HEK293T (cell line): ENCODE measurements at regions not wholly inside any gene's neighbourhood (a gene's known extent, or its start where the extent isn't known, plus 50 kb on each side); places are given as distances from the start of the nearest gene placed in this dataset.

Experiments
- ARNT ChIP-seq: fragments of 450-650 bp; IDR thresholded peaks from 2 replicates; pipeline ENCODE4 v1.6.1; 2017; ENCODE audit warnings: mild to moderate bottlenecking
- BHLHE40 ChIP-seq: fragments of 450-650 bp; IDR thresholded peaks from 2 replicates; pipeline ENCODE4 v1.6.1; 2016; ENCODE audit warnings: mild to moderate bottlenecking, moderate library complexity, borderline replicate concordance
- CTBP1 ChIP-seq: fragments of 450-650 bp; IDR thresholded peaks from 2 replicates; pipeline ENCODE4 v1.6.1; 2016; ENCODE audit warnings: borderline replicate concordance
- ELF4 ChIP-seq: fragments of 450-650 bp; IDR thresholded peaks from 2 replicates; pipeline ENCODE4 v1.6.1; 2017; ENCODE audit warnings: antibody characterized with exemption
- FOXK2 ChIP-seq: fragments of 450-650 bp; IDR thresholded peaks from 2 replicates; pipeline ENCODE4 v1.6.1; 2016; ENCODE audit warnings: mild to moderate bottlenecking
- FOXM1 ChIP-seq: fragments of 450-650 bp; IDR thresholded peaks from 2 replicates; pipeline ENCODE4 v1.6.1; 2017; ENCODE audit warnings: mild to moderate bottlenecking, borderline replicate concordance
- NFRKB ChIP-seq: fragments of 450-650 bp; IDR thresholded peaks from 2 replicates; pipeline ENCODE4 v1.6.1; 2016; ENCODE audit warnings: mild to moderate bottlenecking, moderate library complexity
- SP1 ChIP-seq: fragments of 450-650 bp; IDR thresholded peaks from 2 replicates; pipeline ENCODE4 v1.6.1; 2017
- SUZ12 ChIP-seq: fragments of 450-650 bp; IDR thresholded peaks from 2 replicates; pipeline ENCODE4 v1.6.1; 2016; ENCODE audit warnings: mild to moderate bottlenecking
- TARDBP ChIP-seq: fragments of 450-650 bp; IDR thresholded peaks from 2 replicates; pipeline ENCODE4 v1.6.1; 2016
- TF ChIP-seq, protein P1 (sequence below): fragments of 450-650 bp; IDR thresholded peaks from 2 replicates; pipeline ENCODE4 v1.6.1; 2016

DNA sequence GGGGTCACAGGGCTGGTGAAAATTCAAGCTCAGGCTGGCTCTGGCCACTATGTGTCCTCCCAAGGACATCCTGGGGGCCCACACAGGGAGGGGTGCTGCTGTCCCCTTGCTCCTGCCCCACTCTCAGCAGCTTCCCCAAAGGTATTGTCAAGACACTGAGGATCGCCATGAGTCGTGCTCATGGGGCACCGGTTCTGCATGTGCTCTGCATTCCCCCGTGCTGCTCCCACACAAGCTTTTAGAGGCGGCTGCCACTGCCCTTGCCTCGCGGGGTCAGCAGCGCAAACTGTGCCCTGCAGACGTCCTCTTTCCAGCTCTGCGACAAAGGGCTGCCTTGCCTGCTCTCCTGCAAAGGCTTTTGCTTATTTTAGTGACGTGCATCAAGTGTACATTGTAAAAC lies 179.8 kb downstream of the ERMARD start:
- TF ChIP-seq ARNT (no peak), SUZ12 (no peak), BHLHE40 (no peak), ELF4 (no peak), TARDBP (no peak), FOXK2 (no peak), SP1 (no peak), FOXM1 (no peak), CTBP1 (no peak), NFRKB (no peak)
- TF ChIP-seq, protein P1, sequence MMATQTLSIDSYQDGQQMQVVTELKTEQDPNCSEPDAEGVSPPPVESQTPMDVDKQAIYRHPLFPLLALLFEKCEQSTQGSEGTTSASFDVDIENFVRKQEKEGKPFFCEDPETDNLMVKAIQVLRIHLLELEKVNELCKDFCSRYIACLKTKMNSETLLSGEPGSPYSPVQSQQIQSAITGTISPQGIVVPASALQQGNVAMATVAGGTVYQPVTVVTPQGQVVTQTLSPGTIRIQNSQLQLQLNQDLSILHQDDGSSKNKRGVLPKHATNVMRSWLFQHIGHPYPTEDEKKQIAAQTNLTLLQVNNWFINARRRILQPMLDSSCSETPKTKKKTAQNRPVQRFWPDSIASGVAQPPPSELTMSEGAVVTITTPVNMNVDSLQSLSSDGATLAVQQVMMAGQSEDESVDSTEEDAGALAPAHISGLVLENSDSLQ = no peak
